Omental fat pad (tissue), 3 donors: ENCODE measurements at regions not wholly inside any gene's neighbourhood (a gene's known extent, or its start where the extent isn't known, plus 50 kb on each side); places are given as distances from the start of the nearest gene placed in this dataset.
"Not testable (repeated sequence)": the region's sequence is repeated elsewhere in the genome, so short reads cannot be mapped to it uniquely, and the experiment has no call there.

Experiments used
- ATAC-seq: fragments of 150-250 bp; one replicate; pipeline ENCODE4 v1.9.1; 2016; ENCODE audit warnings: mild to moderate bottlenecking, moderate library complexity; ENCODE audit not compliant: low FRiP score
- DNase-seq: peaks from one replicate; pipeline ENCODE4 v3.0.0-alpha.2; 2019; ENCODE audit warnings: low spot score
- CTCF ChIP-seq, 3 donors: fragments of 450-650 bp; IDR thresholded peaks; one replicate each; pipeline ENCODE4 v1.5.1; 2016 to 2017; ENCODE audit warnings: antibody characterized with exemption in 3 of 3, mild to moderate bottlenecking in 3 of 3, moderate library complexity in 2 of 3

GRCh38 chr1:90826024-90826423 lies 108.9 kb upstream of the BARHL2 start:
- no peak for TF ChIP-seq CTCF (IDR thresholded peaks at IDR 0.05)
- DNase-seq (no peak), ATAC-seq (no peak)

GRCh38 chr1:90824551-90824950 lies 107.4 kb upstream of the BARHL2 start:
- ATAC-seq (no peak), DNase-seq (no peak)
- TF ChIP-seq CTCF (IDR thresholded peaks at IDR 0.05), result no peak

- no peak for TF ChIP-seq CTCF (IDR thresholded peaks at IDR 0.05)
- ATAC-seq, result no peak
- no peak for DNase-seq
These were observed 106.6 kb upstream of the BARHL2 start for GRCh38 chr1:90823686-90824085.

GRCh38 chr1:90821788-90822359 lies 104.8 kb upstream of the BARHL2 start:
- DNase-seq (no peak), ATAC-seq (no peak)
- TF ChIP-seq CTCF (IDR thresholded peaks at IDR 0.05), result no peak

- ATAC-seq, result no peak
- TF ChIP-seq CTCF (IDR thresholded peaks at IDR 0.05), result no peak
- DNase-seq, result no peak
These were observed 104.2 kb upstream of the BARHL2 start for GRCh38 chr1:90821152-90821787.

GRCh38 chr1:90820745-90821144 lies 103.6 kb upstream of the BARHL2 start:
- no peak for TF ChIP-seq CTCF (IDR thresholded peaks at IDR 0.05)
- DNase-seq (no peak), ATAC-seq (no peak)

GRCh38 chr1:90817399-90817798 lies 100.3 kb upstream of the BARHL2 start:
- TF ChIP-seq CTCF (IDR thresholded peaks at IDR 0.05), result no peak
- ATAC-seq, result no peak
- DNase-seq, result no peak

- ATAC-seq, DNase-seq: not testable (repeated sequence)
These were observed 95.1 kb upstream of the BARHL2 start for GRCh38 chr1:90812237-90812636.

- not testable (repeated sequence) for ATAC-seq, DNase-seq
These were observed 94.4 kb upstream of the BARHL2 start for GRCh38 chr1:90811444-90811950.
